ENCODE measurements at regions not wholly inside any gene's neighbourhood (a gene's known extent, or its start where the extent isn't known, plus 50 kb on each side); places are given as distances from the start of the nearest gene placed in this dataset.
"Not testable (repeated sequence)": the region's sequence is repeated elsewhere in the genome, so short reads cannot be mapped to it uniquely, and the experiment has no call there.

- no peak overlapping the region for H3K4me3 ChIP-seq (replicated peaks in 1 of 2; ENCODE audit: low read depth in 2 of 2, low read length in 2 of 2)
- no peak for TF ChIP-seq CTCF (IDR thresholded peaks at IDR 0.05; ENCODE audit: low read depth, low read length)
- no peak for DNase-seq (ENCODE audit: low read depth in 2 of 2)
Observed at GRCh38 chr9:97140566-97140965, 101.6 kb upstream of the CTSV start.

- no peak for DNase-seq (ENCODE audit: low read depth in 2 of 2)
- no peak for TF ChIP-seq CTCF (IDR thresholded peaks at IDR 0.05; ENCODE audit: low read depth, low read length)
- no peak overlapping the region for H3K4me3 ChIP-seq (replicated peaks in 1 of 2; ENCODE audit: low read depth in 2 of 2, low read length in 2 of 2)
Observed at GRCh38 chr9:97136421-97136820, 97.5 kb upstream of the CTSV start.

- not testable (repeated sequence) for DNase-seq (ENCODE audit: low read depth in 2 of 2); H3K4me3 ChIP-seq (replicated peaks in 1 of 2; ENCODE audit: low read depth in 2 of 2, low read length in 2 of 2)
Observed at GRCh38 chr9:97133966-97134365, 95.0 kb upstream of the CTSV start.

DNA sequence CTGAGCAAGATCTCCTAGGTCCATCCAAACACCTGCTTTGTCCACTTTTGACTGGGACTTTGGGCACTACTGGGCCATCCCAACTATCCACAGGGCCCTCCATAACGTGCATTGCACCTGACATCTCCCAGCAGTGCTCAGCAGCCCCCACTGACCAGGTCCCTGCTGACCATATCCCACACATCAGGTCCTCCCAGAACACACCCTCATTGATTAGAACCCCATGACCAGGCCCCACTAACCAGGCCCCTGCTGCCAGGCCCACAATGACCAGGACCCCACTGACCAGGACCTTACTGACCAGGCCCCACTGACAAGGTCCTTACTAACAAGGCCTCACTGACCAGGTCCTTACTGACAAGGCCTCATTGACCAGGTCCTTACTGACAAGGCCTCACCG is 93.9 kb upstream of the CTSV start:
- DNase-seq (ENCODE audit: low read depth in 2 of 2): no peak
- TF ChIP-seq CTCF (IDR thresholded peaks at IDR 0.05; ENCODE audit: low read depth, low read length): no peak
- H3K4me3 ChIP-seq (replicated peaks in 1 of 2; ENCODE audit: low read depth in 2 of 2, low read length in 2 of 2): no peak overlapping the region

DNA sequence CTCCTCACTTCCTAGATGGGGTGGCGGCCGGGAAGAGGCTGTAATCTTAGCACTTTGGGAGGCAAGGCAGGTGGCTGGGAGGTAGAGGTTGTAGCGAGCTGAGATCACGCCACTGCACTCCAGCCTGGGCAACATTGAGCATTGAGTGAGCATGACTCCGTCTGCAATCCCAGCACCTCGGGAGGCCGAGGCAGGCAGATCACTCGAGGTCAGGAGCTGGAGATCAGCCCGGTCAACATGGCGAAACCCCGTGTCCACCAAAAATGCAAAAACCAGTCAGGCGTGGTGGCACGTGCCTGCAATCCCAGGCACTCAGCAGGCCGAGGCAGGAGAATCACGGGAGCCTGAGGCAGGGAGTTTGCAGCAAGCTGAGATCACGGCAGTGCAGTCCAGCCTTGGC is 91.9 kb upstream of the CTSV start:
- DNase-seq (ENCODE audit: low read depth in 2 of 2); H3K4me3 ChIP-seq (replicated peaks in 1 of 2; ENCODE audit: low read depth in 2 of 2, low read length in 2 of 2): not testable (repeated sequence)

DNA sequence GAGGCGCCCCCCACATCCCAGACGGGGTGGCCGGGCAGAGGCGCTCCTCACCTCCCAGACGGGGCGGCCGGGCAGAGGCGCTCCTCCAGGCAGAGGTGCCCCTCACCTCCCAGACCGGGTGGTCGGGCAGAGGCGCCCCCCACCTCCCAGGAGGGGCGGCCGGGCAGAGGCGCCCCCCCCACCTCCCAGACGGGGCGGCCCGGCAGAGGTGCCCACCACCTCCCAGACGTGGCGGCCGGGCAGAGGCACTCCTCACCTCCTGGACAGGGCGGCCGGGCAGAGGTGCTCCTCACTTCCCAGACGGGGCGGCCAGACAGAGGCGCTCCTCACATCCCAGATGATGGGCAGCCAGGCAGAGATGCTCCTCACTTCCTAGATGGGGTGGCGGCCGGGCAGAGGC is 91.4 kb upstream of the CTSV start:
- not testable (repeated sequence) for DNase-seq (ENCODE audit: low read depth in 2 of 2); H3K4me3 ChIP-seq (replicated peaks in 1 of 2; ENCODE audit: low read depth in 2 of 2, low read length in 2 of 2)

GRCh38 chr9:97128919-97129318 is 90.0 kb upstream of the CTSV start:
- no peak overlapping the region for H3K4me3 ChIP-seq (replicated peaks in 1 of 2; ENCODE audit: low read depth in 2 of 2, low read length in 2 of 2)
- DNase-seq (ENCODE audit: low read depth in 2 of 2): no peak
- no peak for TF ChIP-seq CTCF (IDR thresholded peaks at IDR 0.05; ENCODE audit: low read depth, low read length)

DNA sequence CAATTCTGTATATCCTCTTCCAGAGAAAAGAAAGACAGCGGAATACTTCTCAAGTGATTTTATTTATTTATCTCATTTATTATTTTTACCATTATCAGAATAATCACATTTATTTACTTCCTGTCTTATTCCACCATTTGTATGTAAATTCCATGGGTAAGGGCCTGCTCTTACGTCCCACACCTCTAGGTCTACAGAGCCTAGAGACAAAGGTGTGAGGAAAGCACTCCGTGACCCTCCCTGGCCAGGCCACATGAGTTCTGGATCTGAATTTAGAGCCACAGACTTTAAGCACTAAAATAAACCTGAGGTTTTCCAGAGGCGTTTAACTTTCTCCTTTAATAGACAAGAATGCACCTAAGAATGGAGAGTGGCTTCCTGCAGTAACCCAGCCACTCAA is 85.3 kb upstream of the CTSV start:
- no peak for TF ChIP-seq CTCF (IDR thresholded peaks at IDR 0.05; ENCODE audit: low read depth, low read length)
- H3K4me3 ChIP-seq (replicated peaks in 1 of 2; ENCODE audit: low read depth in 2 of 2, low read length in 2 of 2): no peak overlapping the region
- DNase-seq (ENCODE audit: low read depth in 2 of 2): no peak

DNA sequence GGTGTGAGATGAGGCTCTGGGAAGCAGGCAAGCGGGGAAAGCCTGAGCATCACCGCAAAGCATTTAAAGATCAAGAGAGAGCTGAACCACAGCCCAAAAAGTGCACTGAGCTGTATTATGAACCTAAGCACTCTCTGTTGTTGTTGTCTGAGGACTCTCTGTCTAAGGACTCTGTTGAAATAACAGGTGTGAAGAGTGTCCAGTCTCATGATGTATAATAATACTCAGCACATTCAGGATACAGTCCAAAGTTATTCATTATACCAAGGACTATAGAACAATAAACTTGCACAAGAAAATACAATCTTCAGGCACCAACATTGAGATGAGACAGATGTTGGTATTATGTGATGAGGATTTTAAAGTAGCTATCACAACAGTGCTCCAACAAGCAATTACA is 71.8 kb upstream of the CTSV start:
- DNase-seq (ENCODE audit: low read depth in 2 of 2): no peak
- H3K4me3 ChIP-seq (replicated peaks in 1 of 2; ENCODE audit: low read depth in 2 of 2, low read length in 2 of 2): no peak overlapping the region
- TF ChIP-seq CTCF (IDR thresholded peaks at IDR 0.05; ENCODE audit: low read depth, low read length): no peak

Data from cardiac fibroblast (primary cell).